Chondrocyte (in vitro differentiated cells): ENCODE measurements at regions not wholly inside any gene's neighbourhood (a gene's known extent, or its start where the extent isn't known, plus 50 kb on each side); places are given as distances from the start of the nearest gene placed in this dataset.

Source experiments
- DNase-seq: peaks from one replicate; pipeline ENCODE4 v3.0.0; 2021; ENCODE audit warnings: mixed read lengths, low spot score
- H3K27ac Mint-ChIP-seq: one replicate; pipeline ENCODE4 v1.8.0; 2021; ENCODE audit warnings: mild to moderate bottlenecking, moderate library complexity, mixed read lengths; ENCODE audit not compliant: unreplicated experiment
- H3K27me3 Mint-ChIP-seq: 2 replicates; pipeline ENCODE4 v1.8.0; 2021; ENCODE audit warnings: low read depth, mixed read lengths
- H3K36me3 Mint-ChIP-seq: 2 replicates; pipeline ENCODE4 v1.8.0; 2021; ENCODE audit warnings: low read depth, mixed read lengths
- H3K4me1 Mint-ChIP-seq: 2 replicates; pipeline ENCODE4 v1.8.0; 2021; ENCODE audit warnings: low read depth, mild to moderate bottlenecking, mixed read lengths
- H3K4me3 Mint-ChIP-seq: one replicate; pipeline ENCODE4 v1.8.0; 2021; ENCODE audit warnings: mild to moderate bottlenecking, moderate library complexity, mixed read lengths; ENCODE audit not compliant: unreplicated experiment
- H3K9me3 Mint-ChIP-seq: 2 replicates; pipeline ENCODE4 v1.8.0; 2021; ENCODE audit warnings: low read depth, mixed read lengths
- TF ChIP-seq, protein P1 (sequence below): fragments of 200-600 bp; sonication (generic); IDR thresholded peaks from 2 replicates; pipeline ENCODE4 v1.5.0; 2021; ENCODE audit warnings: antibody characterized with exemption, mild to moderate bottlenecking, moderate library complexity

DNA sequence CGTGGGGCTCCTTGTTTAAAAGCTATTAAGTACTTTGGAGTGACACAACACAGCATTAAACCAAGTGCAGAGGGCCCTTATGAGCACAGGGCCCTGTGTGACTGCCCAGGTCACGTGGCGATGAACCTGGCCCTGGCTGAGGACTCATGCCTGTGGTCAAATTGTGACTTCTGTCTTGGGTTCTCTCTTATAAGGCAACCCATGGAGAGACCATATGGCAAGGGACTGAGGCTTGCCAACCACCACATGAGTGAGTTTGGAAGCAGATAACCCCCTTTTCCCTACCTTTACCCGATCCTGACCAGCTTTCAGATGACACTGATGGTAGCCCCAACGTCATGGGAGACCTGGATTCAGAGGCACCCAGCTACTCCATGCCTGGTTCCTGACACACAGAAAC is 140.5 kb downstream of the ZBTB18 start:
- H3K27ac Mint-ChIP-seq, result no peak overlapping the region
- H3K4me1 Mint-ChIP-seq, result no peaks in the 10 kb centered on the region
- peaks cover 2% of the 10 kb centered on the region for H3K36me3 Mint-ChIP-seq
- H3K27me3 Mint-ChIP-seq, result no peaks in the 10 kb centered on the region
- TF ChIP-seq, protein P1, sequence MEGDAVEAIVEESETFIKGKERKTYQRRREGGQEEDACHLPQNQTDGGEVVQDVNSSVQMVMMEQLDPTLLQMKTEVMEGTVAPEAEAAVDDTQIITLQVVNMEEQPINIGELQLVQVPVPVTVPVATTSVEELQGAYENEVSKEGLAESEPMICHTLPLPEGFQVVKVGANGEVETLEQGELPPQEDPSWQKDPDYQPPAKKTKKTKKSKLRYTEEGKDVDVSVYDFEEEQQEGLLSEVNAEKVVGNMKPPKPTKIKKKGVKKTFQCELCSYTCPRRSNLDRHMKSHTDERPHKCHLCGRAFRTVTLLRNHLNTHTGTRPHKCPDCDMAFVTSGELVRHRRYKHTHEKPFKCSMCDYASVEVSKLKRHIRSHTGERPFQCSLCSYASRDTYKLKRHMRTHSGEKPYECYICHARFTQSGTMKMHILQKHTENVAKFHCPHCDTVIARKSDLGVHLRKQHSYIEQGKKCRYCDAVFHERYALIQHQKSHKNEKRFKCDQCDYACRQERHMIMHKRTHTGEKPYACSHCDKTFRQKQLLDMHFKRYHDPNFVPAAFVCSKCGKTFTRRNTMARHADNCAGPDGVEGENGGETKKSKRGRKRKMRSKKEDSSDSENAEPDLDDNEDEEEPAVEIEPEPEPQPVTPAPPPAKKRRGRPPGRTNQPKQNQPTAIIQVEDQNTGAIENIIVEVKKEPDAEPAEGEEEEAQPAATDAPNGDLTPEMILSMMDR, result no peak
- H3K4me3 Mint-ChIP-seq, result no peak overlapping the region
- peaks cover 14% of the 10 kb centered on the region for H3K9me3 Mint-ChIP-seq
- DNase-seq, result no peak

GRCh38 chr1:244192325-244192724 is 141.2 kb downstream of the ZBTB18 start:
- Mint-ChIP-seq H3K27ac (no peak overlapping the region), H3K36me3 (peaks cover 2% of the 10 kb centered on the region), H3K9me3 (peaks cover 14% of the 10 kb centered on the region), H3K4me1 (peaks cover under 1% of the 10 kb centered on the region), H3K4me3 (no peak overlapping the region), H3K27me3 (no peaks in the 10 kb centered on the region)
- no peak for DNase-seq
- TF ChIP-seq, protein P1, result no peak

GRCh38 chr1:244196571-244197285 is 145.6 kb downstream of the ZBTB18 start:
- Mint-ChIP-seq H3K36me3 (no peaks in the 10 kb centered on the region), H3K4me3 (no peak overlapping the region), H3K9me3 (no peaks in the 10 kb centered on the region), H3K27ac (no peak overlapping the region), H3K4me1 (peaks cover 5% of the 10 kb centered on the region), H3K27me3 (no peaks in the 10 kb centered on the region)
- DNase-seq, result no peak
- TF ChIP-seq, protein P1, result no peak

- H3K9me3 Mint-ChIP-seq, result no peaks in the 10 kb centered on the region
- H3K4me1 Mint-ChIP-seq, result peaks cover 5% of the 10 kb centered on the region
- DNase-seq, result no peak
- H3K27me3 Mint-ChIP-seq, result no peaks in the 10 kb centered on the region
- no peak overlapping the region for H3K27ac Mint-ChIP-seq
- no peak overlapping the region for H3K4me3 Mint-ChIP-seq
- H3K36me3 Mint-ChIP-seq, result no peaks in the 10 kb centered on the region
- TF ChIP-seq, protein P1, result no peak
Observed at GRCh38 chr1:244197851-244198375, 146.8 kb downstream of the ZBTB18 start.

DNA sequence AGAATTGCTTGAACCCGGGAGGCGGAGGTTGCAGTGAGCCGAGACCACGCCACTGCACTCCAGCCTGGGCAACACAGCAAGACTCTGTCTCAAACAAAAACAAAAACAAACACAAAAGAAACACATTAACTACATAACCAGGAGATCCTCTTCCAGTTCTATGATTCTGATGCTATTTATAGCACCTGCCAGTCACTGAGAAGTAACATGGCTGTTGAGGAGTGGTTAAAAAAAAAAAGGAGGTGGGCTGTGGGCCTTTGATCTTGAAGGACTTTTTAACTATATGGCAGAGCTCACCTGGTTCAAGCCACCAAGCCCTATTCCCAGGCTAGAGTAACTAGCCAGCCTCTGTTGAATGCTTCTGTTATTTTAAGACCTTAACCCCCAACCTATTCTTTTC is 148.8 kb downstream of the ZBTB18 start:
- H3K27me3 Mint-ChIP-seq, result no peaks in the 10 kb centered on the region
- no peak overlapping the region for H3K27ac Mint-ChIP-seq
- peaks cover 5% of the 10 kb centered on the region for H3K4me1 Mint-ChIP-seq
- H3K4me3 Mint-ChIP-seq, result no peak overlapping the region
- no peak for DNase-seq
- no peaks in the 10 kb centered on the region for H3K9me3 Mint-ChIP-seq
- TF ChIP-seq, protein P1, result no peak
- no peaks in the 10 kb centered on the region for H3K36me3 Mint-ChIP-seq
